ENCODE measurements at regions not wholly inside any gene's neighbourhood (a gene's known extent, or its start where the extent isn't known, plus 50 kb on each side); places are given as distances from the start of the nearest gene placed in this dataset.
"Not testable (repeated sequence)": the region's sequence is repeated elsewhere in the genome, so short reads cannot be mapped to it uniquely, and the experiment has no call there.

DNA sequence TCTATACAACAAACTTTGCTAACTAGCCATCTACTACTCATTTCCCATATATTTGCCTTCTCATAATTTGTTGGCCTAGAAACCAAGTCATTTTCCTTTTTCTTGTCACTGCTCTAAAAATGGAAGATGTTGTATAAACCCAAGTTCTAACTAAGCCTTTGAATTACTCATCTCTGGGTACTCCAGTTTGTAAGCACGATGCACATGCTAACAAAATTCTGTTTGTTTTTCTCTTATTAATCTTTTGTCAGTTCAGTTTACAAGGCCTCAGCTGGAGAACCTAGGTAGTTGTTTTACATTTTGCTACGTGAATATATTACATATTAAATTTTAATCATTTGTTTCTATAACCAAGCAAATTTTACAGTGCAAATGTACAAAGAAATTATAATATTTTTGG, 663.2 kb upstream of the RGS18 start:
- no peak for TF ChIP-seq ZNF274 (IDR thresholded peaks at IDR 0.05; ENCODE audit: low read depth, low read length)
- no peak for TF ChIP-seq SUZ12 (IDR thresholded peaks at IDR 0.05; ENCODE audit: extremely low read depth, insufficient read depth, insufficient read length)
- TF ChIP-seq YY1 (IDR thresholded peaks at IDR 0.05; ENCODE audit: insufficient read depth, insufficient read length): no peak
- no peaks in the 10 kb centered on the region for H3K4me1 ChIP-seq (ENCODE audit: insufficient read depth, insufficient read length)
- no peak overlapping the region for H3K9ac ChIP-seq (ENCODE audit: insufficient read length, low read depth)
- H3K4me3 ChIP-seq (ENCODE audit: insufficient read length, low read depth): no peak overlapping the region
- H3K36me3 ChIP-seq (ENCODE audit: insufficient read depth, insufficient read length, low read length): no peaks in the 10 kb centered on the region
- no peaks in the 10 kb centered on the region for H3K27me3 ChIP-seq (ENCODE audit: insufficient read depth, insufficient read length)
- H3K9me3 ChIP-seq (ENCODE audit: insufficient read depth, low read length): no peaks in the 10 kb centered on the region
- DNase-seq (ENCODE audit: low read depth, low spot score): no peak

DNA sequence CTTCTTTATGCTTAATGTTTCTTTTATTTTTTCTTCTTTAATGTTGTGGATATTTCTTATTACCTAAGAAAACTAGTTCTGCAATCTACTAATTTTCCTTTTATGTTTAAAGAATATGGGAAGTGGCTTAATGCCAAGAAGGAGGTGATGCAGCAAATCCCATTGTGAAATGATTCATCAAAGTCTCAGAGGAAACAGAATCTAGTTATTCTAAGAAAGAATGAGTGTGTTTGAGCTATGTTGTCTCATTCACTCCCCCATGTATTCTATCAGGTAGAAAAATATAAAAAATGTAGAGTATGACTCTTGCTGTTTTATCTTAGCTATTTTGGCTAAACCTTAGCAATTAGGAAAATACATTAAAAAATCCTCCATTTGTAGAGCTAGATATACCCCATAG, 659.9 kb upstream of the RGS18 start:
- Histone ChIP-seq H3K27me3 (ENCODE audit: insufficient read depth, insufficient read length) (no peaks in the 10 kb centered on the region), H3K9ac (ENCODE audit: insufficient read length, low read depth) (no peak overlapping the region), H3K9me3 (ENCODE audit: insufficient read depth, low read length) (no peaks in the 10 kb centered on the region), H3K36me3 (ENCODE audit: insufficient read depth, insufficient read length, low read length) (no peaks in the 10 kb centered on the region), H3K4me1 (ENCODE audit: insufficient read depth, insufficient read length) (no peaks in the 10 kb centered on the region), H3K4me3 (ENCODE audit: insufficient read length, low read depth) (no peak overlapping the region)
- DNase-seq (ENCODE audit: low read depth, low spot score): no peak
- TF ChIP-seq SUZ12 (IDR thresholded peaks at IDR 0.05; ENCODE audit: extremely low read depth, insufficient read depth, insufficient read length) (no peak), YY1 (IDR thresholded peaks at IDR 0.05; ENCODE audit: insufficient read depth, insufficient read length) (no peak), ZNF274 (IDR thresholded peaks at IDR 0.05; ENCODE audit: low read depth, low read length) (no peak)

- Histone ChIP-seq H3K9ac (ENCODE audit: insufficient read length, low read depth) (no peak overlapping the region), H3K4me3 (ENCODE audit: insufficient read length, low read depth) (no peak overlapping the region), H3K36me3 (ENCODE audit: insufficient read depth, insufficient read length, low read length) (no peaks in the 10 kb centered on the region), H3K4me1 (ENCODE audit: insufficient read depth, insufficient read length) (no peaks in the 10 kb centered on the region), H3K9me3 (ENCODE audit: insufficient read depth, low read length) (no peaks in the 10 kb centered on the region), H3K27me3 (ENCODE audit: insufficient read depth, insufficient read length) (no peaks in the 10 kb centered on the region)
- TF ChIP-seq YY1 (IDR thresholded peaks at IDR 0.05; ENCODE audit: insufficient read depth, insufficient read length) (no peak), SUZ12 (IDR thresholded peaks at IDR 0.05; ENCODE audit: extremely low read depth, insufficient read depth, insufficient read length) (no peak), ZNF274 (IDR thresholded peaks at IDR 0.05; ENCODE audit: low read depth, low read length) (no peak)
- DNase-seq (ENCODE audit: low read depth, low spot score): no peak
Observed at GRCh38 chr1:191498825-191499224, 659.4 kb upstream of the RGS18 start.

DNA sequence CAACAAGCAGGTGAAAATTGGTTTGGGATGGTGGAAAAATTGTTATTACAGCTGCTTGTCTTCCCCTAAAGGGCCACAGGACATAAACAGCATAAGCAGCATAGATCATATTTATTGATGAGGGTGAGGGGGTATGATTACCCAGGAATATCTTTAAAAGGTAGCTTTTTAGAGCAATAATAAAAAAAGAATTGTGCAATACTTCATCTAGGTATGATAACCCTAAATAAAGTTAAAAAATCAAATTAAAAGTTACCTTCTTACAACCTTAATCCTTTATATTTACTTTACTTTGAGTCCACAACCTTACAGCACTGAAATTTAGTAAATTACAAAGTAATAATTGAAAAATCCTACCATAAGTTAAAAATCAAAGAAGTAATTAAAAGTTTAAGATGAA, 653.3 kb upstream of the RGS18 start:
- DNase-seq (ENCODE audit: low read depth, low spot score): no peak
- H3K9ac ChIP-seq (ENCODE audit: insufficient read length, low read depth): no peak overlapping the region
- no peaks in the 10 kb centered on the region for H3K27me3 ChIP-seq (ENCODE audit: insufficient read depth, insufficient read length)
- no peaks in the 10 kb centered on the region for H3K4me1 ChIP-seq (ENCODE audit: insufficient read depth, insufficient read length)
- H3K4me3 ChIP-seq (ENCODE audit: insufficient read length, low read depth): no peak overlapping the region
- H3K9me3 ChIP-seq (ENCODE audit: insufficient read depth, low read length): no peaks in the 10 kb centered on the region
- TF ChIP-seq YY1 (IDR thresholded peaks at IDR 0.05; ENCODE audit: insufficient read depth, insufficient read length) (no peak), ZNF274 (IDR thresholded peaks at IDR 0.05; ENCODE audit: low read depth, low read length) (no peak), SUZ12 (IDR thresholded peaks at IDR 0.05; ENCODE audit: extremely low read depth, insufficient read depth, insufficient read length) (no peak)
- H3K36me3 ChIP-seq (ENCODE audit: insufficient read depth, insufficient read length, low read length): no peaks in the 10 kb centered on the region

DNA sequence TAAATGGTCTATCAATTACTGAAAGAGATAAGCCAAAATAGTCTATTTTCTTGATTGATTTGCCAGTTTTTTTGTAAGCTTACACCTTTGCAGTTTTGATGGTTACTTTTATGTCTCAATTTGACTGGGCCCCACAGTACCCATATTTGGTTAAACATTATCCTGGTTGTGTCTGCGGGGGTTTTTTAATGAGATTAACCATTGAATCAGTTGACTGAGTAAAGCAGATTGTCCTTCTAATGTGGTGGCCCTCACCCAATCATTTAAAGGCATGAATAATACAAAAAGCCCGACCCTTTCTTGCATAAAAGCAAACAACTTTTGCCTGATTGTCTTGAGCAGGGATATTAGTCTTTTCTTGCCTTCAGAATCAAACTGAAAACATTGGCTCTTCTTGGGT, 650.0 kb upstream of the RGS18 start:
- no peak for DNase-seq (ENCODE audit: low read depth, low spot score)
- no peak overlapping the region for H3K4me3 ChIP-seq (ENCODE audit: insufficient read length, low read depth)
- no peaks in the 10 kb centered on the region for H3K36me3 ChIP-seq (ENCODE audit: insufficient read depth, insufficient read length, low read length)
- H3K9ac ChIP-seq (ENCODE audit: insufficient read length, low read depth): no peak overlapping the region
- H3K9me3 ChIP-seq (ENCODE audit: insufficient read depth, low read length): no peaks in the 10 kb centered on the region
- TF ChIP-seq SUZ12 (IDR thresholded peaks at IDR 0.05; ENCODE audit: extremely low read depth, insufficient read depth, insufficient read length) (no peak), YY1 (IDR thresholded peaks at IDR 0.05; ENCODE audit: insufficient read depth, insufficient read length) (no peak), ZNF274 (IDR thresholded peaks at IDR 0.05; ENCODE audit: low read depth, low read length) (no peak)
- no peaks in the 10 kb centered on the region for H3K27me3 ChIP-seq (ENCODE audit: insufficient read depth, insufficient read length)
- H3K4me1 ChIP-seq (ENCODE audit: insufficient read depth, insufficient read length): no peaks in the 10 kb centered on the region

- H3K27me3 ChIP-seq (ENCODE audit: insufficient read depth, insufficient read length); H3K9me3 ChIP-seq (ENCODE audit: insufficient read depth, low read length); H3K9ac ChIP-seq (ENCODE audit: insufficient read length, low read depth); H3K36me3 ChIP-seq (ENCODE audit: insufficient read depth, insufficient read length, low read length); H3K4me3 ChIP-seq (ENCODE audit: insufficient read length, low read depth); DNase-seq (ENCODE audit: low read depth, low spot score); H3K4me1 ChIP-seq (ENCODE audit: insufficient read depth, insufficient read length): not testable (repeated sequence)
Observed at GRCh38 chr1:191511480-191511879, 646.8 kb upstream of the RGS18 start.

GRCh38 chr1:191517826-191518225, 640.4 kb upstream of the RGS18 start:
- Histone ChIP-seq H3K36me3 (ENCODE audit: insufficient read depth, insufficient read length, low read length) (no peaks in the 10 kb centered on the region), H3K27me3 (ENCODE audit: insufficient read depth, insufficient read length) (no peaks in the 10 kb centered on the region), H3K4me1 (ENCODE audit: insufficient read depth, insufficient read length) (no peaks in the 10 kb centered on the region), H3K9ac (ENCODE audit: insufficient read length, low read depth) (no peak overlapping the region), H3K9me3 (ENCODE audit: insufficient read depth, low read length) (no peaks in the 10 kb centered on the region), H3K4me3 (ENCODE audit: insufficient read length, low read depth) (no peak overlapping the region)
- no peak for TF ChIP-seq YY1 (IDR thresholded peaks at IDR 0.05; ENCODE audit: insufficient read depth, insufficient read length)
- TF ChIP-seq SUZ12 (IDR thresholded peaks at IDR 0.05; ENCODE audit: extremely low read depth, insufficient read depth, insufficient read length): no peak
- TF ChIP-seq ZNF274 (IDR thresholded peaks at IDR 0.05; ENCODE audit: low read depth, low read length): no peak
- DNase-seq (ENCODE audit: low read depth, low spot score): no peak

- TF ChIP-seq SUZ12 (IDR thresholded peaks at IDR 0.05; ENCODE audit: extremely low read depth, insufficient read depth, insufficient read length): no peak
- no peak for TF ChIP-seq ZNF274 (IDR thresholded peaks at IDR 0.05; ENCODE audit: low read depth, low read length)
- no peak for TF ChIP-seq YY1 (IDR thresholded peaks at IDR 0.05; ENCODE audit: insufficient read depth, insufficient read length)
- H3K27me3 ChIP-seq (ENCODE audit: insufficient read depth, insufficient read length): no peaks in the 10 kb centered on the region
- no peaks in the 10 kb centered on the region for H3K4me1 ChIP-seq (ENCODE audit: insufficient read depth, insufficient read length)
- H3K36me3 ChIP-seq (ENCODE audit: insufficient read depth, insufficient read length, low read length): no peaks in the 10 kb centered on the region
- H3K4me3 ChIP-seq (ENCODE audit: insufficient read length, low read depth): no peak overlapping the region
- DNase-seq (ENCODE audit: low read depth, low spot score): no peak
- no peaks in the 10 kb centered on the region for H3K9me3 ChIP-seq (ENCODE audit: insufficient read depth, low read length)
- H3K9ac ChIP-seq (ENCODE audit: insufficient read length, low read depth): no peak overlapping the region
Observed at GRCh38 chr1:191519519-191519918, 638.7 kb upstream of the RGS18 start.

Measured in NT2/D1 (cell line).